HG03108 (cell line): ENCODE measurements at regions not wholly inside any gene's neighbourhood (a gene's known extent, or its start where the extent isn't known, plus 50 kb on each side); places are given as distances from the start of the nearest gene placed in this dataset.
"Not testable (repeated sequence)": the region's sequence is repeated elsewhere in the genome, so short reads cannot be mapped to it uniquely, and the experiment has no call there.

Experiments used
- ATAC-seq: cut with Tn5 transposase; IDR thresholded peaks from one replicate; pipeline ENCODE4 v1.9.1; 2021; ENCODE audit warnings: moderate library complexity; ENCODE audit not compliant: unreplicated experiment

- no peak for ATAC-seq
Observed at GRCh38 chr2:65589667-65590066, 157.3 kb upstream of the SPRED2 start.

GRCh38 chr2:65587779-65588178, 155.4 kb upstream of the SPRED2 start:
- no peak for ATAC-seq

- no peak for ATAC-seq
Observed at GRCh38 chr2:65586516-65586915, 154.1 kb upstream of the SPRED2 start.

GRCh38 chr2:65583061-65583460, 150.7 kb upstream of the SPRED2 start:
- ATAC-seq: no peak

GRCh38 chr2:65582364-65582763, 150.0 kb upstream of the SPRED2 start:
- ATAC-seq: no peak

- no peak for ATAC-seq
Observed at GRCh38 chr2:65580824-65581223, 148.4 kb upstream of the SPRED2 start.

GRCh38 chr2:65579506-65580235, 147.3 kb upstream of the SPRED2 start:
- ATAC-seq: no peak

- ATAC-seq: no peak
Observed at GRCh38 chr2:65577654-65578053, 145.3 kb upstream of the SPRED2 start.

GRCh38 chr2:65576861-65577601, 144.6 kb upstream of the SPRED2 start:
- no peak for ATAC-seq

GRCh38 chr2:65576278-65576677, 143.9 kb upstream of the SPRED2 start:
- ATAC-seq: no peak

- no peak for ATAC-seq
Observed at GRCh38 chr2:65574993-65575392, 142.6 kb upstream of the SPRED2 start.

GRCh38 chr2:65568656-65569440, 136.4 kb upstream of the SPRED2 start:
- not testable (repeated sequence) for ATAC-seq

- no peak for ATAC-seq
Observed at GRCh38 chr2:65566617-65567016, 134.2 kb upstream of the SPRED2 start.

- ATAC-seq: no peak
Observed at GRCh38 chr2:65565681-65566080, 133.3 kb upstream of the SPRED2 start.

GRCh38 chr2:65564299-65564698, 131.9 kb upstream of the SPRED2 start:
- ATAC-seq: no peak

- ATAC-seq: no peak
Observed at GRCh38 chr2:65562890-65563289, 130.5 kb upstream of the SPRED2 start.

- no peak for ATAC-seq
Observed at GRCh38 chr2:65558743-65559142, 126.3 kb upstream of the SPRED2 start.

- ATAC-seq: no peak
Observed at GRCh38 chr2:65557616-65558573, 125.5 kb upstream of the SPRED2 start.

GRCh38 chr2:65554765-65555591, 122.6 kb upstream of the SPRED2 start:
- ATAC-seq: peak; percentile 67
